Ovary (tissue), 7 donors: ENCODE measurements at regions not wholly inside any gene's neighbourhood (a gene's known extent, or its start where the extent isn't known, plus 50 kb on each side); places are given as distances from the start of the nearest gene placed in this dataset.

ENCODE experiments used
- DNase-seq, 5 donors: peaks; one replicate each; pipeline ENCODE4 v3.0.0-alpha.2; 2019 to 2020
- H3K27ac ChIP-seq, 2 donors: fragments of 200-600 bp; one replicate each; pipeline versions ENCODE4 v1.5.1 to v1.8.0; 2019 to 2022
- H3K27me3 ChIP-seq: fragments of 200-600 bp; one replicate; pipeline ENCODE4 v1.8.0; 2022
- H3K36me3 ChIP-seq: fragments of 200-600 bp; sonication (generic); one replicate; pipeline ENCODE4 v1.5.1; 2019
- H3K4me1 ChIP-seq: one replicate; pipeline ENCODE4 v1.8.1; 2013; ENCODE audit warnings: mild to moderate bottlenecking, moderate library complexity; ENCODE audit not compliant: insufficient read depth
- H3K4me3 ChIP-seq: fragments of 200-600 bp; sonication (generic); one replicate; pipeline ENCODE4 v1.5.1; 2017
- H3K9me3 ChIP-seq, 2 donors: fragments of 200-600 bp in 1 of 2; sonication (generic) in 1 of 2; one replicate each; pipeline versions ENCODE4 v1.5.1 to v1.8.1; 2013 to 2019; ENCODE audit warnings: mild to moderate bottlenecking in 1 of 2, moderate library complexity in 1 of 2
- CTCF ChIP-seq, 3 donors: fragments of 450-650 bp in 2 of 3; fragments of 200-600 bp in 1 of 3; IDR thresholded peaks; one replicate each; pipeline versions ENCODE4 v1.5.1 to v1.8.0; 2016 to 2022; ENCODE audit warnings: antibody characterized with exemption in 3 of 3, mild to moderate bottlenecking in 1 of 3
- EP300 ChIP-seq: sonication (generic); formaldehyde crosslinking; IDR thresholded peaks from one replicate; pipeline ENCODE4 v1.6.1; 2017; ENCODE audit warnings: antibody characterized with exemption
- POLR2A ChIP-seq: fragments of 450-650 bp; IDR thresholded peaks from one replicate; pipeline ENCODE4 v1.6.1; 2017; ENCODE audit warnings: antibody characterized with exemption, mild to moderate bottlenecking, moderate library complexity
- WGBS, 3 donors: extraction: QIAGEN DNeasy Blood & Tissue Kit in 1 of 3; methylation state at CpG; one replicate each; pipeline versions ENCODE4 v1.1.5 to v1.1.7; 2013 to 2017; 5-methylcytosine and 5-hydroxymethylcytosine counted together
- intact Hi-C, 4 donors: fragments of 100-400 bp; cut with DNase I; formaldehyde crosslinking; loops; one replicate each; pipeline versions ENCODE4 v1.11.0 to v1.15.1; 2022 to 2023
- donor health status: DM: no; HTN: no; CAD: no; lungs with moderate emphysema.
- donor health status: DM: no; HTN: no; CAD: no.
- donor health status: Bipolar disorder and iron deficiency.
- donor health status: DM: no; HTN: no; CAD: no.
- donor health status: DM: yes; HTN: yes; CAD: no.

- Histone ChIP-seq H3K9me3 (no peaks in the 10 kb centered on the region), H3K36me3 (no peaks in the 10 kb centered on the region), H3K4me1 (no peaks in the 10 kb centered on the region), H3K27ac (no peak overlapping the region), H3K4me3 (no peak overlapping the region), H3K27me3 (no peaks in the 10 kb centered on the region)
- no peak for TF ChIP-seq POLR2A
- TF ChIP-seq EP300: no peak
- no peak for TF ChIP-seq CTCF (IDR thresholded peaks at IDR 0.05)
- 73 to 82% (median 78%) methylated on average over 3 of the region's 3 CpGs for WGBS, 3 donors
- no peak for DNase-seq
- intact Hi-C loops: no loop called here
Measured at GRCh38 chr1:222045786-222046185, 303.9 kb upstream of the DUSP10 start.

- no peaks in the 10 kb centered on the region for H3K27me3 ChIP-seq
- 73 to 84% (median 81%) methylated on average over 3 of the region's 3 CpGs for WGBS, 3 donors
- no peaks in the 10 kb centered on the region for H3K4me1 ChIP-seq
- no peak overlapping the region for H3K4me3 ChIP-seq
- no peak for DNase-seq
- H3K9me3 ChIP-seq: no peaks in the 10 kb centered on the region
- H3K36me3 ChIP-seq: no peaks in the 10 kb centered on the region
- TF ChIP-seq CTCF (IDR thresholded peaks at IDR 0.05) (no peak), POLR2A (no peak), EP300 (no peak)
- H3K27ac ChIP-seq: no peak overlapping the region
- intact Hi-C loops: no loop called here
Measured at GRCh38 chr1:222045236-222045635, 303.3 kb upstream of the DUSP10 start.

- Histone ChIP-seq H3K4me1 (no peaks in the 10 kb centered on the region), H3K4me3 (no peak overlapping the region), H3K27me3 (no peaks in the 10 kb centered on the region), H3K9me3 (no peaks in the 10 kb centered on the region), H3K27ac (no peak overlapping the region), H3K36me3 (no peaks in the 10 kb centered on the region)
- TF ChIP-seq CTCF (IDR thresholded peaks at IDR 0.05) (no peak), POLR2A (no peak)
- 56 to 70% (median 66%) methylated on average over 9 of the region's 9 CpGs for WGBS, 3 donors
- DNase-seq: no peak
- intact Hi-C loops: no loop called here
Measured at GRCh38 chr1:222043444-222044292, 301.8 kb upstream of the DUSP10 start.

- Histone ChIP-seq H3K9me3 (no peaks in the 10 kb centered on the region), H3K4me1 (no peaks in the 10 kb centered on the region), H3K27ac (no peak overlapping the region), H3K4me3 (no peak overlapping the region), H3K27me3 (no peaks in the 10 kb centered on the region), H3K36me3 (no peaks in the 10 kb centered on the region)
- intact Hi-C loops: no loop called here
- TF ChIP-seq CTCF (IDR thresholded peaks at IDR 0.05) (no peak), POLR2A (no peak), EP300 (no peak)
- no peak for DNase-seq
- WGBS, 3 donors: 89 to 95% (median 95%) methylated on average over 6 of the region's 6 CpGs
Measured at GRCh38 chr1:222042120-222042519, 300.2 kb upstream of the DUSP10 start.
